ENCODE measurements at regions not wholly inside any gene's neighbourhood (a gene's known extent, or its start where the extent isn't known, plus 50 kb on each side); places are given as distances from the start of the nearest gene placed in this dataset.

DNA sequence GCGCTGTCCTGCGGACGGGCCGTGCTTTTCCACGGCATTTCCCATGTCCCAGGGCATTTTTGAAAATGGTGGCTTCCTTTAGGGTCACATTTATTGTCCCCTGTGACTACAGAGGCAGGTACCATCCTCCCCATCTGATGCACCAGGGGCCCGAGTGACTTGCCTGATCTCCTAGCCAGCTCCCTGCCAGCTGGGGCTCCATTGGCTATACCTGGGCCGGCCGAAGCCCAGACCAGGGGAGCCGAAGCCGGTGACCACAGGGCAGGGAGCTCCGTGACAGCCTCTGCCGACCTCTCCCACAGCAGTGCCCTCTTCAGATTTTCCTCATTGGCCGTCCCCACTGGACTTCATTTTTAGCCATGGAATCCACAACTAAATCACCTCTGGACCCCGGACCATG lies 170.6 kb downstream of the RBFOX3 start:
- DNase-seq = no peak

DNA sequence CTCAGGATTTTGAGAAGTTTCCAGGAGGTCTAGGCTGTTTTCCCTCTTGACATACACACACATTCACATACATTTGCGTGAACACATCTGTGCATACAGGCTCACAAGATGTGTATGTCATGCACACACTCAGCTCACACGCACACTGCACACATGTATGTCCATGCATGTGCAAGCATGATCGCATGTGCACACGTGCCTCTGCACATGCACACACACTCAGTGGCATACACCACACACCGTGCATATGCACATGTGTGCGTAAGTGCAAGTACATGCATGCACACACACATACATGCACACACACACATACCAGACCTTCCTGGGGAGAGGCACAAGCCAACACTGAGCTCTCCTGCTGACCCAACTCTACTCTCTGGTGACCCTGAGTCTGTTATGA lies 171.4 kb downstream of the RBFOX3 start:
- no peak for DNase-seq

DNA sequence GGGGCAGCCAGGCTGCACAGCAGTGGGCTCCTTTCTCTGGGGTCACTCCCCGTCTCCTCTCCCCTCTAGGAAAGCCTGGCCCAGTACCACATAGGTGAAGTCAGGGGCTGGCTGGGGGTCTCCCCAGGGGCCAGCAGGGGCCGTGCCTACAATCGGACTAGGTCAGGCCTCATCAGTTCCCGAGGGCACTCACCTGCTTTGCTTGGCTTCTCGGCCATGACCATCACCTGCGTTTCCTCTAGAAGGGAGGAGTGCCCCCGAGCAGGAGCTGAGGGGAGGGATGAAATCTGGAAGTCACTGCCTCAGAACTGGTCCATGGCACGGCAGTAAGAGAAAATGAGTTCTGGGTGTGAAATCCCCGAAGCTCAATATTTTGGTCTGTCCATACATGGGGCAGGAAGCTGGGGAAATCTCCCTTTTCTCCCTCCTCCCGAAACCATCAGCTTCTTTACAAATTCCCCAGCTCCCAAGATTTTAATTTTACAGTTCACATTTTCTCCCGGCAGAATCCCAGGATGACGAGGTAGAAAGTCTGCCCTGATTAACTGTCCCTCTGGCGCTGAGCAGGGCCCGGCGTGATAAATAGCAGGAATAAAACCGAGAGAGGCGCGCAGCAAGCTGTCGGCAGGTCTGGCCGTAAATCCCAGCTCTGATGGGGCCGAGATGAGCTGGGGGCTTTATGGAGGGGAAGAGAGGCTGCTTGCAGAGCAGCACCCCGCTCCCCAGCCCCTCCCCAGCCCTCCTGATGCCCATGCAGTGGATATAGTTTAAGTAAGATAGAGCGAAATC lies 172.1 kb downstream of the RBFOX3 start:
- no peak for DNase-seq

DNA sequence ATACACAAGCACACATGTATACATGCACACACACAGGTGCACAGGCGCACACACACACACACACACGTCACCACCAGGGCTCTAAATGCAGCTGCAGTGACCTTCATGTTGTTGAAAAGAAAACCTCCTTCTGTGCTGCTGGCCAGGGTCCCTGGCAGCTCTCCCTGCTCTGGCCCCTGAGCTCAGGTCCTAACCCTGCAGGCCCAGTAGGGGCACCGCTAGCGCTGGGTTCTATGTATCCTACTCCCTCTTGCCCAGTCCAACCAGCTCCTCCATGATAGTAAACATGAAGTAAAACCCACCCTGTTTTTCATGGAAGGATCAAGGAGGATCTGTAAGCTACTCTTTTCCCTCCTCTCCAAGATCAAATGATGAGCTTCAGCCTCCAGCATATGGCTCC lies 172.8 kb downstream of the RBFOX3 start:
- DNase-seq = no peak

GRCh38 chr17:79437081-79437480 lies 173.8 kb downstream of the RBFOX3 start:
- no peak for DNase-seq

- no peak for DNase-seq
These were observed 174.9 kb downstream of the RBFOX3 start for GRCh38 chr17:79435962-79436361.

DNA sequence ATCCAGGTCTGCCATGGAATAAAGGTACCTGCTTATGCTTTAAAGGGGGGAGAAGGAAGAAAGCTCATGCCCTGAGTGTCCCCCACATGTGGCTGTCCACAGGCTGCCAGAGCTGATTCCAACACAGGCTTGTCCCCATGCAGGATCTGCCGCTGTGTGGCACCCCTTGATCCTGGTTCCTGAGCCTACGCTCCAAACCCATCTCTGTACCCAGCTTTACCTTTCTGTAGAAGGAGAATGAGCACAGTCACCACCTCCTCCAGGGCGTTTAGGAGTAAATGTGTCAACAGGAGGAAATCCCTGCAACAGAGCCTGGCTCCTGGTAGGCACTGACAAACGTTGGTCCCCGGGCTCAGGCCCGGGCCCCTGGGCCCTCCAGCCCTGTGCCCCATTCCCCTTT lies 175.6 kb downstream of the RBFOX3 start:
- no peak for DNase-seq

- no peak for DNase-seq
These were observed 176.6 kb downstream of the RBFOX3 start for GRCh38 chr17:79434215-79434614.

GRCh38 chr17:79433379-79433778 lies 177.5 kb downstream of the RBFOX3 start:
- DNase-seq = no peak

DNA sequence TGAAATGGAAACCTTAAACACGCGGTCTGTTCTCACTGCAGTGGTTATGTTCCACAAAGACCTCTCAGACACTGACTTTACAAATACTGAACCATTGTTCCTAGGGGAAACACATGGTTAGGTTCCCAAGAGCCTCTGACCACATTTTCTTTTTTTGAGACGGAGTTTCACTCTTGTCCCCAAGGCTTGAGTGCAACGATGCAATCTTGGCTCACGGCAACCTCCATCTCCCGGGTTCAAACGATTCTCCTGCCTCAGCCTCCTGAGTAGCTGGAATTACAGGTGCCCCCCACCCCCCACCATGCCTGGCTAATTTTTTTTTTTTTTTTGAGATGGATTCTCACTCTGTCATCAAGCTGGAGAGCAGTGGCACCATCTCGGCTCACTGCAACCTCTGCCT lies 179.7 kb downstream of the RBFOX3 start:
- no peak for DNase-seq

DNA sequence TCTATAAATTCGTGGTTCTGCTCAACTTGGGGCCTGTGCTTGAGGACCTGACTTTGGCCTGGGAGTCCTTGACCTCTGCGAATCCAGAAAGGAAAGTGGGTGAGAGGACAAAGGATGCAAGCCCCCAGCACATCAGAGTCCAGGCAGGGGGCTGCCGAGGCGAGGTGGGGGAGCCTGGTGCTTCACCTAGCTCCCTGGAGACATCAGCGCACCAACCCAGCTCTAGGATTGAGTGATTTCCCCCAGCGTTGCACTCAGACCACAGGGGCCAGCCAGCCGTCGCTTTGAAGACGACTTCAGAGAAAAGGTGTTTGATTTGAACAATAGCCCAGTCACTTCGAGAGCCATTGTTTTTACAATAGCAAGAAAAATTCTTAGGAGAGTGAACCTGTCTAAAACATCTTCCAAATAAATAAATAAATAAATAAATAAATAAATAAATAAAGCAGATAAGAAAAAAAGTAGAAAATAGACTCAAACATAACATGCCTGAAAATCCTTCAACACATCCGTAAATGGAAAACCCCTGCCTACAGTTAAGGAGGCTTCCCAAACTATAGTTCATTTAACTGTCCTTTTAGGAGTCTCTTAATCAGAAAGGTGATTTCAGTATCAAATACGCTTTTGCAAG lies 180.9 kb downstream of the RBFOX3 start:
- no peak for DNase-seq

GRCh38 chr17:79428988-79429387 lies 181.9 kb downstream of the RBFOX3 start:
- no peak for DNase-seq

DNA sequence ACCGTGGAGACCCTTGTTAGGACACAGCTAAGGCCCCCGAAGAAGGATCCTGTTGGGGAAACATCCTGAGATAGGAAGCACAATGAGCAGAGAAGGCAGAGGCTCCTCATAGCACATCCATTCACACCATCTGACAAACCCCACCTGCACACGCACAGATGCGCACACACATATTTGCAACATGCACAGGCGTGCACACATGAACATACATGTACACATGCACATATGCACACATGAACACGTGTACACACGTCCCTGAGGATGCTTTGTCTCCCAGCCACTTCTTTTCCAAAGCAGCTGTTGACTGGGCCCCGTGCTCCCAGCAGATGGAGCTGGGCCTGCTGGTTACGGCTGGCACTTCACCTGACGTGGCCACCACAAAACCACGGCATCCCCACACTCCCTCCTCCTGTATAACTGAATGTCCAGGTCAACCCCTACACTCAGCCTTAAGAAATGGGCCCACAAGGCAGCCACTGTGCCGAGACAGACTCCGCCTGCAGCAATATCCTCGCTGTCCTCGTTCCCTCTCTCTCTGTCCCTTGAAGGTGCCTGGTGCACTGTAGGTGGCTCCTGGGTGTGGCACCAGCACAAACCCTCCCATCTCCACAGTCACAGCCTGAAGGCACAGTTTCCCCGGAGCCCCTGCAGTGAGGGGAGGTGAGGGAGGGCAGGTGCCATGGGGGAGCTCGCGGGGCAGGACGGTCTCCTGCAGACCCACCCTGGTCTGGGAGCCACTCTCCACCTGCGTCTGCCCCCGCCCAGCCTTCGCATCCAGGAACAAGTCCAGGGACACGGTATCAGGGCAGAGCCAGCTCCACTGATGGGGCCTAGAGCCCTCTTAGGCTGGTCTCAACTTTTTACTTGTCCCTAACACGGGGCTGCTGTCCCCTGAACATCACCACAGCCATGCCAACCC lies 183.0 kb downstream of the RBFOX3 start:
- DNase-seq = no peak

DNA sequence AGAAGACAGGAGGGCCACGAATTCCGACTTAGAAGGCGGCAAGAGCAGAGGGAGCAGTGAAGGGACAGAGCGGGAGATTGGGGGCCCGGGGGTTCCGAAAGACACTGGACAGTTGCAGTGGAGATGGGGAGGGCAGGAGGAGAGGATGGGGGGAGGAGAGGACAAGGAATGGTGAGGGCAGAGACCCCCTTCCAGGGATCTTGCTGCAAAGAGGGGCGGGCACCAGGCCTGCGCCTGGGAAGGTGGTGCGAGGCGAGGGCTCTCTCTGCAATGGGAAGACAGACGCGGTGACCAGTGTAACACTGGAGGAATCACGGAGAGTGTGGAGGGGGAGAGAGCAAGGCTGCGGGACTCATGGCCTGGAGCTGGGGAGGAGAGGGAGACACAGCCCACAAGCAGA lies 185.2 kb downstream of the RBFOX3 start:
- DNase-seq = no peak

GRCh38 chr17:79424471-79425185 lies 186.2 kb downstream of the RBFOX3 start:
- no peak for DNase-seq

GRCh38 chr17:79423811-79424465 lies 186.9 kb downstream of the RBFOX3 start:
- DNase-seq = no peak

DNA sequence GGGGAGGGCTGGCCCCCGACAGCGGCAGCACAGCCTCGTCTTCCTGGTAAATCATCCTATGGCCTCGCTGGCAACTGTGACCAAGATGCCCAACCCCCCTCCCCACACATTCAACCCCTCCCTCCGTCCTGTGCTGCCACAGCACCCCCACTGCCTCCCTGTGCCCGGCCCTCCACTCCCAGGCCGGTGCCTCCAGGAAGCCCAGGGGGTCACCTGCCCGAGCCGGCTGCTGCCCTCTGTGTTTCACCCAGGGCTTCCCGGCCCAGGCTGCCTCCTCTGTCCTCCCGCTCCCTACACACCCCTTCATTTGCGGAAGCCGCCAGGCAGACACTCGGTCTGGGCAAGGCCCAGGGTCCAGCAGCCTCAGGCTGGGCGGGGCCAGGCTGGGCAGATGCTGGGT lies 188.6 kb downstream of the RBFOX3 start:
- DNase-seq = no peak

- DNase-seq = no peak
These were observed 190.3 kb downstream of the RBFOX3 start for GRCh38 chr17:79420318-79421243.

DNA sequence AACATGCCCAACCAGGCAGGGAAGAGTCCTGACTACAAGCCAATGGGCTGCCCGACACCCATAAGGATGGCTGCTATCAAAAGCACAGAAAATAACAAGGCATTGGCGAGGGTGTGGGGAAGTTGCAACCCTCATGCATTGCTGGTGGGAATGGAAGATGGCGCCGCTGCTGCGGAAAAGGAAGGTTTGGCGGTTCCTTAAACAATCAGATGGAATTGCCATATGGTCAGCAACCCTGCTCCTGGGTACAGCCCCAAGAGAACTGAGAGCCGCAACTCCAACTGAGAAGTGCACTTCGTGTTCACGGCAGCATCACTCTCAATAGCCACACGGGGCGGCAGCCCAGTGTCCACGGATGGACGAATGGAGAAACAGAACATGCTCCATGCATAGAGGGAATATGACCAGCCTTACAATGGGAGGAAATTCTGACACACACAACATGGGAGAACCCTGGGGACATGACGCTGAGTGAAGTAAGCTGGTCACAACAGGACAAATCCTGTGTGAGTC lies 193.3 kb downstream of the RBFOX3 start:
- DNase-seq = no peak

- no peak for DNase-seq
These were observed 194.9 kb downstream of the RBFOX3 start for GRCh38 chr17:79415909-79416308.

GRCh38 chr17:79415365-79415764 lies 195.5 kb downstream of the RBFOX3 start:
- no peak for DNase-seq

Measured in NCI-H774 (cell line).